ENCODE measurements at regions not wholly inside any gene's neighbourhood (a gene's known extent, or its start where the extent isn't known, plus 50 kb on each side); places are given as distances from the start of the nearest gene placed in this dataset.

DNA sequence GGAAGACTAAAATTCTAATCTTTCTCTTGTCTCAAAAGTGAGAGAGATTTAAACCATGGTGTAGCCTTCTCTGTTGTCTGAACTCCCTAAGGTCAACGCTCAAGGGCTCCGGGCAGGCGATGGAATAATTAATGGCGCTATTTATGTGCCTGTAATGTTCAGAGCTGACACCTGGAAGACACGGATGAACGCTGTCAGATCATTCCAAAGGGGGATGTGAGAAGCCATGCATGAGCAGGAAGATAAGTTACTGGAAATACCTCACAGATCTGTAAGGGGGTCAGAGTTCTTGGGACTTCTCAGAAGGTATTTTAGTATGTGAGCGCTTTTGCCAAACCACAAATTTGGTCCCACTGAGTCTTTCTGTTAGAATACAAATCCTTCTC, 73.3 kb upstream of the MTPN start:
- H3K79me2 ChIP-seq (ENCODE audit: low read length) = no peaks in the 10 kb centered on the region
- DNase-seq (no peak), ATAC-seq (no peak)
- H3K4me1 ChIP-seq (ENCODE audit: insufficient read depth, low read length) = no peaks in the 10 kb centered on the region
- intact Hi-C loops (cut with micrococcal nuclease) = no loop called here
- no peaks in the 10 kb centered on the region for H3K9me3 ChIP-seq (ENCODE audit: low read length)
- no peak overlapping the region for H2AFZ ChIP-seq (ENCODE audit: low read length)
- no peak for TF ChIP-seq EZH2phosphoT487 (IDR thresholded peaks at IDR 0.05; ENCODE audit: borderline replicate concordance, low read length)
- TF ChIP-seq EZH2 (IDR thresholded peaks at IDR 0.05; ENCODE audit: low read length, unreplicated experiment) = no peak
- TF ChIP-seq, protein P1, sequence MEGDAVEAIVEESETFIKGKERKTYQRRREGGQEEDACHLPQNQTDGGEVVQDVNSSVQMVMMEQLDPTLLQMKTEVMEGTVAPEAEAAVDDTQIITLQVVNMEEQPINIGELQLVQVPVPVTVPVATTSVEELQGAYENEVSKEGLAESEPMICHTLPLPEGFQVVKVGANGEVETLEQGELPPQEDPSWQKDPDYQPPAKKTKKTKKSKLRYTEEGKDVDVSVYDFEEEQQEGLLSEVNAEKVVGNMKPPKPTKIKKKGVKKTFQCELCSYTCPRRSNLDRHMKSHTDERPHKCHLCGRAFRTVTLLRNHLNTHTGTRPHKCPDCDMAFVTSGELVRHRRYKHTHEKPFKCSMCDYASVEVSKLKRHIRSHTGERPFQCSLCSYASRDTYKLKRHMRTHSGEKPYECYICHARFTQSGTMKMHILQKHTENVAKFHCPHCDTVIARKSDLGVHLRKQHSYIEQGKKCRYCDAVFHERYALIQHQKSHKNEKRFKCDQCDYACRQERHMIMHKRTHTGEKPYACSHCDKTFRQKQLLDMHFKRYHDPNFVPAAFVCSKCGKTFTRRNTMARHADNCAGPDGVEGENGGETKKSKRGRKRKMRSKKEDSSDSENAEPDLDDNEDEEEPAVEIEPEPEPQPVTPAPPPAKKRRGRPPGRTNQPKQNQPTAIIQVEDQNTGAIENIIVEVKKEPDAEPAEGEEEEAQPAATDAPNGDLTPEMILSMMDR (conservative IDR thresholded peaks at IDR 0.05; ENCODE audit: low read depth, low read length) = no peak
- no peak overlapping the region for H3K4me2 ChIP-seq (ENCODE audit: low read length)
- H3K27ac ChIP-seq (ENCODE audit: low read length) = no peak overlapping the region
- no peaks in the 10 kb centered on the region for H3K36me3 ChIP-seq (ENCODE audit: low read depth, low read length)
- no TSS peak for BruUV-seq (replicated peaks)
- POLR2A ChIA-PET (ENCODE audit: unreplicated experiment) = no interaction called here
- H3F3A ChIP-seq (ENCODE audit: low read length, unreplicated experiment) = no peaks in the 10 kb centered on the region
- H3K4me3 ChIP-seq (ENCODE audit: low read length) = no peak overlapping the region
- CTCF ChIA-PET = no interaction called here
- H3K9me2 ChIP-seq (replicated peaks; ENCODE audit: low read length) = no peaks in the 10 kb centered on the region
- H3K9ac ChIP-seq (ENCODE audit: low read length) = no peak overlapping the region; the same call in 1 of the 2 replicates
- H4K20me1 ChIP-seq (ENCODE audit: low read length) = no peaks in the 10 kb centered on the region
- peaks cover 18% of the 10 kb centered on the region; the same call in 1 of the 2 replicates for H3K27me3 ChIP-seq (ENCODE audit: low read length)

DNA sequence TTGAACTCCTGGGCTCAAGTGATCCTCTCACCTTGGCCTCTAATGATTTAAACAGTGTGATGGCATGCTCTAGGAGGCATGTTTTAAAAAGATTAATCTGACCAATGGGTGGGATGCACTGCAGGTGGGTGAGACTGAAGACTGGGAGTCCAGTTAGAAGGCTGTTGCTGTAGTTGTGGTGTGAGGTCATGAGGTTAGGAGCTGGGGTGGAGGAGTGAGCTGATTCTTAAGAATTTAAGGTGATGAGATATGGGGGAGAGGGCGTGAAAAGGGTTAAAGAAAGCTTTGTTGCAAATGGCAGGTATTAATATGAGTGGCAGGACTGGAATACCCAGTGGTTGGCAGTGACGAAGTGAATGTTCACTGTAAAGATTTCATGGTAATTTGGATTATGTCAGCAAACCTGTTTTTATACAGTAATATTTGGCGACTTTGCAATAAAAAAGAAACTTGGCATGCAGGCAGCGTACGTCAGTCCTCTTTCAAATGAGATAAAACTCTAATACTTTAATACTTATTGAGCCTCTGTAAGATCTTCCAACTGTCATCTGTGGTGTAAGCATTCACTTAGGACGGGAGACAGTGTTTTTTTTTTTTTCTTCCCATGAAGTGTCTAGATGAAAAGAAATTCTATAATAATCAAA, 72.8 kb upstream of the MTPN start:
- H3K9ac ChIP-seq (ENCODE audit: low read length) = no peak overlapping the region
- no peaks in the 10 kb centered on the region for H3K9me2 ChIP-seq (replicated peaks; ENCODE audit: low read length)
- ChIA-PET POLR2A (ENCODE audit: unreplicated experiment) (no interaction called here), CTCF (no interaction called here)
- peaks cover 18% of the 10 kb centered on the region; the same call in 1 of the 2 replicates for H3K27me3 ChIP-seq (ENCODE audit: low read length)
- H4K20me1 ChIP-seq (ENCODE audit: low read length) = no peaks in the 10 kb centered on the region
- H3K4me1 ChIP-seq (ENCODE audit: insufficient read depth, low read length) = no peaks in the 10 kb centered on the region
- no peak overlapping the region for H3K4me2 ChIP-seq (ENCODE audit: low read length)
- H3K27ac ChIP-seq (ENCODE audit: low read length) = no peak overlapping the region
- TF ChIP-seq, protein P1 (conservative IDR thresholded peaks at IDR 0.05; ENCODE audit: low read depth, low read length) = no peak
- TF ChIP-seq EZH2 (IDR thresholded peaks at IDR 0.05; ENCODE audit: low read length, unreplicated experiment) = no peak
- TF ChIP-seq EZH2phosphoT487 (IDR thresholded peaks at IDR 0.05; ENCODE audit: borderline replicate concordance, low read length) = no peak
- BruUV-seq (replicated peaks) = no TSS peak
- DNase-seq = peak; percentile 21
- H3F3A ChIP-seq (ENCODE audit: low read length, unreplicated experiment) = no peaks in the 10 kb centered on the region
- H3K36me3 ChIP-seq (ENCODE audit: low read depth, low read length) = no peaks in the 10 kb centered on the region
- no peak overlapping the region for H2AFZ ChIP-seq (ENCODE audit: low read length)
- ATAC-seq = no peak
- no peaks in the 10 kb centered on the region for H3K9me3 ChIP-seq (ENCODE audit: low read length)
- H3K79me2 ChIP-seq (ENCODE audit: low read length) = no peaks in the 10 kb centered on the region
- no peak overlapping the region for H3K4me3 ChIP-seq (ENCODE audit: low read length)
- intact Hi-C loops (cut with micrococcal nuclease) = no loop called here

DNA sequence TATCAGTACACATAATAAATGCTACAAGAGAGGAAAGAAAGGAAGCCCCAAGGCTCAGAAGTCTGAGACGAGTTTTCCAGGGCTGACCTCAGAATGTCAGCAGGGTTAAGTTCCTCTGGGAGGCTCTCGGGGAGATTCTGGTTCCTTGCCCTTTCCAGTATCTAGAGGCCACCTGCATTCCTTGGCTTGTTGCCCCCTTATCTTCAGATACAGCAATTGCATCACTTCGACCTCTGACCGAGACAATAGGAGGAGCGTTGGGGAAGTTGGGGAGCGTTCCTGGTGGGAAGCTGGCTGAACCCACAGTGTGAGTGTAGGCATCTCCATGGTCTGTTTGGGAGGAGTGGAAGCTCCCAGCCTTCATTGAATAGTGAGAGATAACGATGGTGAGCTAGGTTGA, 72.0 kb upstream of the MTPN start:
- BruUV-seq (replicated peaks) = no TSS peak
- CTCF ChIA-PET = no interaction called here
- Histone ChIP-seq H3K79me2 (ENCODE audit: low read length) (no peaks in the 10 kb centered on the region), H3K9ac (ENCODE audit: low read length) (no peak overlapping the region), H3F3A (ENCODE audit: low read length, unreplicated experiment) (no peaks in the 10 kb centered on the region), H3K4me2 (ENCODE audit: low read length) (no peak overlapping the region), H3K4me3 (ENCODE audit: low read length) (no peak overlapping the region), H3K36me3 (ENCODE audit: low read depth, low read length) (no peaks in the 10 kb centered on the region), H3K9me3 (ENCODE audit: low read length) (no peaks in the 10 kb centered on the region), H3K27me3 (ENCODE audit: low read length) (peaks cover 18% of the 10 kb centered on the region; the same call in 1 of the 2 replicates), H3K9me2 (replicated peaks; ENCODE audit: low read length) (no peaks in the 10 kb centered on the region), H2AFZ (ENCODE audit: low read length) (no peak overlapping the region), H3K27ac (ENCODE audit: low read length) (no peak overlapping the region), H4K20me1 (ENCODE audit: low read length) (no peaks in the 10 kb centered on the region), H3K4me1 (ENCODE audit: insufficient read depth, low read length) (no peaks in the 10 kb centered on the region)
- TF ChIP-seq, protein P1 (conservative IDR thresholded peaks at IDR 0.05; ENCODE audit: low read depth, low read length) = no peak
- TF ChIP-seq EZH2 (IDR thresholded peaks at IDR 0.05; ENCODE audit: low read length, unreplicated experiment) (no peak), EZH2phosphoT487 (IDR thresholded peaks at IDR 0.05; ENCODE audit: borderline replicate concordance, low read length) (no peak)
- DNase-seq (no peak), ATAC-seq (no peak)
- intact Hi-C loops (cut with micrococcal nuclease) = no loop called here
- POLR2A ChIA-PET (ENCODE audit: unreplicated experiment) = no interaction called here
